Breast epithelium (tissue), 3 donors: ENCODE measurements at regions not wholly inside any gene's neighbourhood (a gene's known extent, or its start where the extent isn't known, plus 50 kb on each side); places are given as distances from the start of the nearest gene placed in this dataset.

Experiments
- POLR2A ChIP-seq: fragments of 450-650 bp; IDR thresholded peaks from one replicate; pipeline ENCODE4 v1.6.1; 2016; ENCODE audit warnings: antibody characterized with exemption, mild to moderate bottlenecking, moderate library complexity
- POLR2AphosphoS5 ChIP-seq, 3 donors: sonication (generic); formaldehyde crosslinking; IDR thresholded peaks; one replicate each; pipeline ENCODE4 v1.6.1; 2017; ENCODE audit warnings: antibody characterized with exemption in 3 of 3
- TF ChIP-seq, protein P1 (sequence below), 3 donors: fragments of 450-650 bp; IDR thresholded peaks; one replicate each; pipeline ENCODE4 v1.5.1; 2016 to 2017; ENCODE audit warnings: antibody characterized with exemption in 3 of 3, mild to moderate bottlenecking in 3 of 3, moderate library complexity in 3 of 3

DNA sequence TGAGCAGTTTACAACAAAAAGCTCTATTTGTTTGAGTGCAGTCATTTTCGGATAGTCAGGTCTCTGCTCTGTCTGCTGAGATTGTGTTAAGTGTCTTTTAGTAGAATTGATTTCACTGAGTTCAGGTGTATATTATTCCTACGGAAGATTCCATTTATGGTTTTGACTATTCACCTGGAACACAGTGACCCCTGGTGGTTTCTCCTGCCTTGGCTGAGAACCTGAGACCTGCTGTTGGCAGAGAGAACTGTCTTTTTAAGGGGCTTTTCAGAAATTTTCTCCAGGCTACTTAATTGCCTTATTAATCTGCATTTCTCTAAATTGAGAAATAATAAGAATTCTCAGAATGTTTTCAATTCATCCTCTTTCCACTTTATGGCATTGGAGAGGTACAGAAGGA lies 508.0 kb downstream of the TBC1D32 start:
- TF ChIP-seq, protein P1, sequence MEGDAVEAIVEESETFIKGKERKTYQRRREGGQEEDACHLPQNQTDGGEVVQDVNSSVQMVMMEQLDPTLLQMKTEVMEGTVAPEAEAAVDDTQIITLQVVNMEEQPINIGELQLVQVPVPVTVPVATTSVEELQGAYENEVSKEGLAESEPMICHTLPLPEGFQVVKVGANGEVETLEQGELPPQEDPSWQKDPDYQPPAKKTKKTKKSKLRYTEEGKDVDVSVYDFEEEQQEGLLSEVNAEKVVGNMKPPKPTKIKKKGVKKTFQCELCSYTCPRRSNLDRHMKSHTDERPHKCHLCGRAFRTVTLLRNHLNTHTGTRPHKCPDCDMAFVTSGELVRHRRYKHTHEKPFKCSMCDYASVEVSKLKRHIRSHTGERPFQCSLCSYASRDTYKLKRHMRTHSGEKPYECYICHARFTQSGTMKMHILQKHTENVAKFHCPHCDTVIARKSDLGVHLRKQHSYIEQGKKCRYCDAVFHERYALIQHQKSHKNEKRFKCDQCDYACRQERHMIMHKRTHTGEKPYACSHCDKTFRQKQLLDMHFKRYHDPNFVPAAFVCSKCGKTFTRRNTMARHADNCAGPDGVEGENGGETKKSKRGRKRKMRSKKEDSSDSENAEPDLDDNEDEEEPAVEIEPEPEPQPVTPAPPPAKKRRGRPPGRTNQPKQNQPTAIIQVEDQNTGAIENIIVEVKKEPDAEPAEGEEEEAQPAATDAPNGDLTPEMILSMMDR (IDR thresholded peaks at IDR 0.05), result peak in 1 of 3 donors; percentile 36
- TF ChIP-seq POLR2A, result no peak
- TF ChIP-seq POLR2AphosphoS5 (IDR thresholded peaks at IDR 0.05), result no peak
